Esophagus squamous epithelium (tissue), 5 donors: ENCODE measurements at regions not wholly inside any gene's neighbourhood (a gene's known extent, or its start where the extent isn't known, plus 50 kb on each side); places are given as distances from the start of the nearest gene placed in this dataset.

Experiments
- DNase-seq: peaks from one replicate; lab custom pipeline; 2025; lab: John Stamatoyannopoulos, UW
- H3K27ac ChIP-seq, 4 donors: fragments of 200-600 bp; sonication (generic); one replicate each; pipeline ENCODE4 v1.5.1; 2016 to 2019; ENCODE audit warnings: mild to moderate bottlenecking in 1 of 4
- H3K27me3 ChIP-seq, 4 donors: fragments of 200-600 bp; sonication (generic); 1 replicate in 3 of 4; 2 replicates in 1 of 4; pipeline versions ENCODE4 v1.5.1 to v1.6.0; 2017 to 2021; ENCODE audit warnings: antibody characterized with exemption in 1 of 4
- H3K36me3 ChIP-seq, 3 donors: fragments of 200-600 bp; sonication (generic); one replicate each; pipeline ENCODE4 v1.5.1; 2016 to 2019
- H3K4me1 ChIP-seq, 3 donors: fragments of 200-600 bp; sonication (generic); one replicate each; pipeline ENCODE4 v1.5.1; 2017 to 2019
- H3K4me3 ChIP-seq, 4 donors: fragments of 200-600 bp; sonication (generic); 1 replicate in 3 of 4; 2 replicates in 1 of 4; pipeline ENCODE4 v1.5.1; 2016 to 2019; ENCODE audit warnings: mild to moderate bottlenecking in 2 of 4, moderate library complexity in 1 of 4
- H3K9me3 ChIP-seq, 3 donors: fragments of 200-600 bp; sonication (generic); one replicate each; pipeline ENCODE4 v1.5.1; 2016 to 2019
- POLR2A ChIP-seq, 4 donors: fragments of 450-650 bp; IDR thresholded peaks; one replicate each; pipeline ENCODE4 v1.6.1; 2017; ENCODE audit warnings: antibody characterized with exemption in 4 of 4, mild to moderate bottlenecking in 4 of 4, moderate library complexity in 3 of 4
- WGBS, 2 donors: methylation state at CpG; one replicate each; pipeline ENCODE4 v1.1.5; 2018; 5-methylcytosine and 5-hydroxymethylcytosine counted together
- intact Hi-C: fragments of 100-400 bp; cut with DNase I; formaldehyde crosslinking; loops from one replicate; pipeline ENCODE4 v1.15.0; 2022
- TF ChIP-seq, protein P1 (sequence below), 6 experiments: fragments of 450-650 bp in 4 of 6; fragments of 200-600 bp in 2 of 6; sonication (generic) in 2 of 6; IDR thresholded peaks; one replicate each; pipeline ENCODE4 v1.5.1; 2016 to 2019; ENCODE audit warnings: antibody characterized with exemption in 6 of 6, mild to moderate bottlenecking in 4 of 6, moderate library complexity in 4 of 6
- donor health status: DM: yes; HTN: yes; CAD: no.

DNA sequence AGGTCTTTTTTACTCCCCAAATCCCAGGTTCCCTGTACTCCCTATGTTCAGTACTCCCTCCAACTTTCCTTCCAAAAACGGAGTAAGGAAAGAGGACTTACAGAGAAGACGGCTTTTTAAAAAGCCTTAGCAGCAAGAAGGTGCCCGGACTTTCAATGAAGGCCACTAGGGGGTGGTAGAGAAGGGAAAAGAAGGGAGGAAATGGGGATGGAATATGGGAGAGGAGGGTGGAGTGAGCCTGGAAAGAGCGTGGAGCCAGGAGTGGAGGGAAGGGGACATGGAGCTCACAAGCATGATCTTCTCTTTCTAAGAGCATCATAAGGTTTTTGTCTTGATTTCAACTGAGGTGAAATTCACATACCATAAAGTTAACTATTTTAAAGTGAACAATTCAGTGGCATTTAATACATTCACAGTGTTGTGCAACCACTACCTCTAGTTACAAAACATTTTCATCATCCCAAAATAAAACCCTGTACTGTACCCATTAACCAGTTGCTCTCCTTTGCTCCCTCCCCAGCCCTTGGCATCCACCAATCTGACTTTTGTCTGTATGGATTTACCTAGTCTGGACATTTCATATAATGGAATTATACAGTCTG, 129.9 kb downstream of the ZNF281 start:
- H3K4me3 ChIP-seq = no peak overlapping the region
- no peak for TF ChIP-seq POLR2A (IDR thresholded peaks at IDR 0.05)
- TF ChIP-seq, protein P1, sequence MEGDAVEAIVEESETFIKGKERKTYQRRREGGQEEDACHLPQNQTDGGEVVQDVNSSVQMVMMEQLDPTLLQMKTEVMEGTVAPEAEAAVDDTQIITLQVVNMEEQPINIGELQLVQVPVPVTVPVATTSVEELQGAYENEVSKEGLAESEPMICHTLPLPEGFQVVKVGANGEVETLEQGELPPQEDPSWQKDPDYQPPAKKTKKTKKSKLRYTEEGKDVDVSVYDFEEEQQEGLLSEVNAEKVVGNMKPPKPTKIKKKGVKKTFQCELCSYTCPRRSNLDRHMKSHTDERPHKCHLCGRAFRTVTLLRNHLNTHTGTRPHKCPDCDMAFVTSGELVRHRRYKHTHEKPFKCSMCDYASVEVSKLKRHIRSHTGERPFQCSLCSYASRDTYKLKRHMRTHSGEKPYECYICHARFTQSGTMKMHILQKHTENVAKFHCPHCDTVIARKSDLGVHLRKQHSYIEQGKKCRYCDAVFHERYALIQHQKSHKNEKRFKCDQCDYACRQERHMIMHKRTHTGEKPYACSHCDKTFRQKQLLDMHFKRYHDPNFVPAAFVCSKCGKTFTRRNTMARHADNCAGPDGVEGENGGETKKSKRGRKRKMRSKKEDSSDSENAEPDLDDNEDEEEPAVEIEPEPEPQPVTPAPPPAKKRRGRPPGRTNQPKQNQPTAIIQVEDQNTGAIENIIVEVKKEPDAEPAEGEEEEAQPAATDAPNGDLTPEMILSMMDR (IDR thresholded peaks at IDR 0.05) = peak; percentile 24 to 72 (median 64)
- intact Hi-C loops = loop anchor here (5.0 kb wide), 1 partner anchor 207 kb away; no protein-coding TSS in a partner anchor
- no peak overlapping the region for H3K27ac ChIP-seq
- peaks cover 0 to 11% (median 0%) of the 10 kb centered on the region in 4 donors for H3K27me3 ChIP-seq
- H3K4me1 ChIP-seq = no peaks in the 10 kb centered on the region
- no peaks in the 10 kb centered on the region for H3K9me3 ChIP-seq
- no peaks in the 10 kb centered on the region for H3K36me3 ChIP-seq
- no peak for DNase-seq
- 17 to 25% methylated on average over 4 of the region's 4 CpGs for WGBS, 2 donors

DNA sequence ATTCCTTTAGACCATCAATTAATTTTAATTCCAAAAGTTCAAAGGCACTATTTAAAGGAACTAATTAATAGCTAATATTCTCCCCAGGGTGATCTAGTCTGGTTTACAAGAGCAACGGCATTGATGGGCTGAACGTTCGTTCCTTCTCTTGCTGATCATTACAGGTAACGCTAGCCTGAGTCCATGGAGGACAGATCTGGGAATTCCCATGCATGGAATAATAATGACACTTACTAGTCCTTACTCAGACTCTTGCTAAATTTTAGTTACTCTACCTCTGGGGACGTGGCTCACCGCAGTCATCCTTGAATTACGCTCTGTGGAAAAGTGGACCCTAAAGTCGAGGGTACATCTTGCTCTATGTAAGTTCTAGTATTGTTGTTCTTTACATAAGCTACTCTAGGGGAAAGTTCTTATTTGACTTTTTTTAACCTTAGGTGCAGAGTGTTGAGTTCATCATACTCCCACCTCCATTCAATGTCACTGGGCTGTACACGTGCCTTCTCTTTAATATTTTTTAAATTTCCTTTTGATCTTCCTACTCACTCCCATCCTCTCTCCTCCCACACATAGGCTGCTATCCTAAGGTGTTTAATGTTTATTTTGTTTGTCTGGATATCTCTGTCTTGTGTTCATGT, 133.9 kb downstream of the ZNF281 start:
- H3K4me3 ChIP-seq = no peak overlapping the region
- peaks cover 0 to 11% (median 0%) of the 10 kb centered on the region in 4 donors for H3K27me3 ChIP-seq
- WGBS, 2 donors = 72 to 77% methylated on average over 9 of the region's 9 CpGs
- intact Hi-C loops = loop anchor here (5.0 kb wide), 1 partner anchor 211 kb away; no protein-coding TSS in a partner anchor
- no peaks in the 10 kb centered on the region for H3K4me1 ChIP-seq
- DNase-seq = no peak
- H3K9me3 ChIP-seq = no peaks in the 10 kb centered on the region
- no peaks in the 10 kb centered on the region for H3K36me3 ChIP-seq
- H3K27ac ChIP-seq = no peak overlapping the region
- TF ChIP-seq POLR2A (IDR thresholded peaks at IDR 0.05) = no peak
- TF ChIP-seq, protein P1 (IDR thresholded peaks at IDR 0.05) = no peak

DNA sequence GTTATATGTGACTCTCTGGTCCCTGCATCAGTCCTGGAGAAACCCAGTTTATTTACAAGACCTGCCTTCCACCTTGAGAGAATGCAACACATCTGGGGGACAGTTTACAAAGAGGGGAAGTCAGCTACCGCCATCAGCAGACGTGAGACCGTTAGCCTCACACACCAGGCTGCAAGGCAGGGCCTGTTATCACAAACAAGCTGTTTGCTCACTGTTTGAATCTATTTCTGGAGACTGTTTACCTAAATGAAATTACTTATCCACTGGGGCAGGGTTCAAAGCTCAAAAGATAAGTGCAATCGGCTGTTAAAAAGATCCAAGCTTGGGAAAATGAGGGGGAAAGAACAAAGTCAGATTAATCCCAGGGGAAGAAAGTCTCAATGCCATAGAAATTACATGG, 134.4 kb downstream of the ZNF281 start:
- Histone ChIP-seq H3K27me3 (peaks cover 0 to 11% (median 0%) of the 10 kb centered on the region in 4 donors), H3K36me3 (no peaks in the 10 kb centered on the region), H3K4me1 (no peaks in the 10 kb centered on the region), H3K9me3 (no peaks in the 10 kb centered on the region), H3K4me3 (no peak overlapping the region), H3K27ac (no peak overlapping the region)
- WGBS, 2 donors = 37 to 64% methylated on average over 4 of the region's 4 CpGs
- intact Hi-C loops = loop anchor here (5.0 kb wide), 1 partner anchor 212 kb away; no protein-coding TSS in a partner anchor
- TF ChIP-seq, protein P1 (IDR thresholded peaks at IDR 0.05) = no peak
- no peak for TF ChIP-seq POLR2A (IDR thresholded peaks at IDR 0.05)
- DNase-seq = no peak

DNA sequence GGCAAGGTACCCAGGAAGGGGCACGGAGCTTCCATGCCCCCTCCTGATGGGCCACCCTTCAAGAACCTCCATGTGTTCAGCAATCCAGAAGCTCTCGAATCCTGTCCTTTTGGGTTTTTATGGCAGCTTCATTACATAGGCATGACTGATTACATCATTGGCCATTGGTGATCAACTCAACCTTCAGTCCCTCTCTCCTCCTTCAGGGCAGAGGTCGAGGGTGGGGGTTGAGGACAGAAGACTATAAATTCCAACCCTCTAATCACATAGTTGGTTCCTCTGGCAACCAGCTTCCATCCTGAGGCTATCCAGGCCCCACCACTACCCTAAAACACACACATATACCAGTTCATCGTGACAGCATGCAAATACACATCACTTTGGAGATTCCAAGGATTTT, 135.7 kb downstream of the ZNF281 start:
- Histone ChIP-seq H3K9me3 (no peaks in the 10 kb centered on the region), H3K27me3 (peaks cover 0 to 11% (median 0%) of the 10 kb centered on the region in 4 donors), H3K4me3 (no peak overlapping the region), H3K4me1 (no peaks in the 10 kb centered on the region), H3K36me3 (no peaks in the 10 kb centered on the region), H3K27ac (no peak overlapping the region)
- TF ChIP-seq POLR2A (IDR thresholded peaks at IDR 0.05) = no peak
- TF ChIP-seq, protein P1 (IDR thresholded peaks at IDR 0.05) = no peak
- intact Hi-C loops = no loop called here
- DNase-seq = no peak
- 69 to 87% methylated on average over 3 of the region's 4 CpGs for WGBS, 2 donors

DNA sequence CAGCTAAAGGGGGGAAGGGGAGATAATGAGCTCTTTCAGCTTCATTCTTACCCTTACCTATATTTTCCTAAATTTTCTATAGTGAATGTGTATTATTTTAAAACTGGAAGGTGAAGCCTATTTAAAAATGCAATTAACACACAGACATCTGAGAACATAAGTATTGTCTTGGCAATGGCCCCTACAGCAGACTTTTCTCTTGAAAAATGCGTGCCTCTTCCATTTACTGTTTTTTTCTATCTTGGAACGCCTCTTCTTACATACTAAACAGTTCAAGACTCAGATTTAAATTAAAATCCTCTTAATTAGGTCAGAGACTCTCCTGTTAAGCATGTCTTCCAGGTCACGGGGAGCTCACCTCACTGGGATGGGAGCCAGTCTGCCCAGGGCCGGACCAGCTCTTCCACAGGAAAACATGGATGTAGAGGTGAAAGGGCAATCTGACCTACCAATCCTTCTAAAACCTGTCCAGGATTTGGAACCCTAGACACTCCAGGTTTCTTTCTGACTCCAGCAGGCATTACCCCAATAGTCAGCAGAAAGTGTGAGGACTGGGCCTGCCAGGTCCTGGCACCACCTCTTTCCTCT, 137.3 kb downstream of the ZNF281 start:
- DNase-seq = no peak
- 87 to 90% methylated on average over 3 to 4 of the region's 4 CpGs for WGBS, 2 donors
- Histone ChIP-seq H3K27ac (no peak overlapping the region), H3K9me3 (no peaks in the 10 kb centered on the region), H3K27me3 (peaks cover 0 to 8% (median 0%) of the 10 kb centered on the region in 4 donors), H3K4me3 (no peak overlapping the region), H3K36me3 (no peaks in the 10 kb centered on the region), H3K4me1 (no peaks in the 10 kb centered on the region)
- intact Hi-C loops = no loop called here
- TF ChIP-seq POLR2A (IDR thresholded peaks at IDR 0.05) = no peak
- TF ChIP-seq, protein P1 (IDR thresholded peaks at IDR 0.05) = no peak
